Pancreas (tissue), 10 donors: ENCODE measurements at regions not wholly inside any gene's neighbourhood (a gene's known extent, or its start where the extent isn't known, plus 50 kb on each side); places are given as distances from the start of the nearest gene placed in this dataset.

Source experiments
- ATAC-seq, 4 donors: fragments of 200-7000 bp; cut with Tn5 transposase; one replicate each; pipeline versions ENCODE4 v1.8.0 to v1.9.1; 2020; ENCODE audit warnings: mild to moderate bottlenecking in 4 of 4, moderate library complexity in 4 of 4
- DNase-seq, 6 donors: peaks; one replicate each; pipeline ENCODE4 v3.0.0-alpha.2; 2020
- FAIRE-seq: peaks from 2 replicates; lab custom pipeline; 2012; peaks lifted over from hg19 to GRCh38; lab: Jason Lieb, UNC
- H3K27ac ChIP-seq, 4 donors: fragments of 200-600 bp; sonication (generic); 1 replicate in 3 of 4; 2 replicates in 1 of 4; pipeline versions ENCODE4 v1.5.0 to v1.8.0; 2020
- H3K27me3 ChIP-seq, 4 donors: fragments of 200-600 bp; one replicate each; pipeline ENCODE4 v1.8.0; 2021
- H3K36me3 ChIP-seq, 3 donors: fragments of 200-600 bp; sonication (generic) in 1 of 3; one replicate each; pipeline versions ENCODE4 v1.5.0 to v1.8.0; 2020 to 2021
- H3K4me1 ChIP-seq, 3 donors: fragments of 200-600 bp; one replicate each; pipeline ENCODE4 v1.8.0; 2021
- H3K4me3 ChIP-seq, 4 donors: fragments of 200-600 bp; sonication (generic) in 2 of 4; one replicate each; pipeline versions ENCODE4 v1.5.0 to v1.8.0; 2020 to 2021
- H3K9me3 ChIP-seq, 4 donors: fragments of 200-600 bp; one replicate each; pipeline ENCODE4 v1.8.0; 2021
- CTCF ChIP-seq, 4 donors: fragments of 200-600 bp; sonication (generic) in 3 of 4; IDR thresholded peaks; one replicate each; pipeline versions ENCODE4 v1.5.0 to v1.8.0; 2021; ENCODE audit warnings: antibody characterized with exemption in 4 of 4
- WGBS, 2 donors: extraction: QIAGEN DNeasy Blood & Tissue Kit; methylation state at CpG; one replicate each; pipeline ENCODE4 v1.1.7; 2013; 5-methylcytosine and 5-hydroxymethylcytosine counted together
- intact Hi-C, 3 donors: fragments of 100-400 bp; cut with DNase I; formaldehyde crosslinking; loops; one replicate each; pipeline versions ENCODE4 v1.11.1 to v1.14.2; 2022
- donor health status: healthy with polysubstance abuse.
- donor health status: DM: no; HTN: no; CAD: no; lungs with moderate emphysema.
- donor health status: DM: no; HTN: no; CAD: no.
- donor health status: control.
- donor health status: control.
- donor health status: Bipolar disorder and iron deficiency.
- donor health status: DM: yes; HTN: yes; CAD: no.
- donor health status: DM: no; HTN: no; CAD: no.
- donor health status: DM: no; HTN: no; CAD: no.
- donor health status: DM: yes; HTN: yes; CAD: no.

- H3K27ac ChIP-seq: no peak overlapping the region
- DNase-seq: no peak
- H3K9me3 ChIP-seq: no peaks in the 10 kb centered on the region
- no peak for ATAC-seq
- no peak for FAIRE-seq
- TF ChIP-seq CTCF (IDR thresholded peaks at IDR 0.05): no peak
- H3K36me3 ChIP-seq: no peaks in the 10 kb centered on the region
- no peak overlapping the region for H3K4me3 ChIP-seq
- intact Hi-C loops: no loop called here
- H3K27me3 ChIP-seq: no peaks in the 10 kb centered on the region
- H3K4me1 ChIP-seq: no peaks in the 10 kb centered on the region
- WGBS, 2 donors: 53 to 60% methylated on average over 2 of the region's 2 CpGs
These were observed 231.6 kb downstream of the CASP12 start for GRCh38 chr11:104666624-104667023.

- intact Hi-C loops: no loop called here
- no peak overlapping the region for H3K27ac ChIP-seq
- no peak overlapping the region for H3K4me3 ChIP-seq
- no peak for FAIRE-seq
- no peak for TF ChIP-seq CTCF (IDR thresholded peaks at IDR 0.05)
- ATAC-seq: no peak
- H3K4me1 ChIP-seq: no peaks in the 10 kb centered on the region
- 63 to 69% methylated on average over 3 of the region's 3 CpGs for WGBS, 2 donors
- no peaks in the 10 kb centered on the region for H3K36me3 ChIP-seq
- no peaks in the 10 kb centered on the region for H3K9me3 ChIP-seq
- no peaks in the 10 kb centered on the region for H3K27me3 ChIP-seq
- DNase-seq: no peak
These were observed 232.6 kb downstream of the CASP12 start for GRCh38 chr11:104665641-104666040.

- WGBS, 2 donors: 56 to 72% methylated on average over 4 of the region's 4 CpGs
These were observed 234.8 kb downstream of the CASP12 start for GRCh38 chr11:104663190-104664140.

GRCh38 chr11:104661901-104662300 lies 236.4 kb downstream of the CASP12 start:
- Histone ChIP-seq H3K27ac (no peak overlapping the region), H3K4me1 (no peaks in the 10 kb centered on the region), H3K27me3 (no peaks in the 10 kb centered on the region), H3K9me3 (no peaks in the 10 kb centered on the region), H3K4me3 (no peak overlapping the region), H3K36me3 (no peaks in the 10 kb centered on the region)
- no peak for FAIRE-seq
- 76 to 78% methylated on average over 1 of the region's 1 CpG for WGBS, 2 donors
- TF ChIP-seq CTCF (IDR thresholded peaks at IDR 0.05): no peak
- no peak for ATAC-seq
- intact Hi-C loops: no loop called here
- DNase-seq: no peak

More at GRCh38 chr11:104663190-104664140, 234.8 kb downstream of the CASP12 start:
- Histone ChIP-seq H3K9me3 (no peaks in the 10 kb centered on the region), H3K27ac (no peak overlapping the region), H3K36me3 (no peaks in the 10 kb centered on the region), H3K4me3 (no peak overlapping the region), H3K27me3 (no peaks in the 10 kb centered on the region), H3K4me1 (no peaks in the 10 kb centered on the region)
- FAIRE-seq: no peak
- no peak for TF ChIP-seq CTCF (IDR thresholded peaks at IDR 0.05)
- DNase-seq: no peak
- intact Hi-C loops: no loop called here
- ATAC-seq: no peak

- TF ChIP-seq CTCF (IDR thresholded peaks at IDR 0.05): no peak
- no peak overlapping the region for H3K4me3 ChIP-seq
- H3K9me3 ChIP-seq: no peaks in the 10 kb centered on the region
- FAIRE-seq: no peak
- no peaks in the 10 kb centered on the region for H3K4me1 ChIP-seq
- WGBS, 2 donors: 47 to 64% methylated on average over 5 of the region's 5 CpGs
- H3K27ac ChIP-seq: no peak overlapping the region
- intact Hi-C loops: no loop called here
- no peaks in the 10 kb centered on the region for H3K36me3 ChIP-seq
- ATAC-seq: no peak
- no peak for DNase-seq
- no peaks in the 10 kb centered on the region for H3K27me3 ChIP-seq
These were observed 236.8 kb downstream of the CASP12 start for GRCh38 chr11:104661471-104661870.
